Tongue (tissue), 1 donor: ENCODE measurements at regions not wholly inside any gene's neighbourhood (a gene's known extent, or its start where the extent isn't known, plus 50 kb on each side); places are given as distances from the start of the nearest gene placed in this dataset.

ENCODE experiments used
- DNase-seq: peaks from one replicate; pipeline ENCODE4 v3.0.0-alpha.2; 2015

DNA sequence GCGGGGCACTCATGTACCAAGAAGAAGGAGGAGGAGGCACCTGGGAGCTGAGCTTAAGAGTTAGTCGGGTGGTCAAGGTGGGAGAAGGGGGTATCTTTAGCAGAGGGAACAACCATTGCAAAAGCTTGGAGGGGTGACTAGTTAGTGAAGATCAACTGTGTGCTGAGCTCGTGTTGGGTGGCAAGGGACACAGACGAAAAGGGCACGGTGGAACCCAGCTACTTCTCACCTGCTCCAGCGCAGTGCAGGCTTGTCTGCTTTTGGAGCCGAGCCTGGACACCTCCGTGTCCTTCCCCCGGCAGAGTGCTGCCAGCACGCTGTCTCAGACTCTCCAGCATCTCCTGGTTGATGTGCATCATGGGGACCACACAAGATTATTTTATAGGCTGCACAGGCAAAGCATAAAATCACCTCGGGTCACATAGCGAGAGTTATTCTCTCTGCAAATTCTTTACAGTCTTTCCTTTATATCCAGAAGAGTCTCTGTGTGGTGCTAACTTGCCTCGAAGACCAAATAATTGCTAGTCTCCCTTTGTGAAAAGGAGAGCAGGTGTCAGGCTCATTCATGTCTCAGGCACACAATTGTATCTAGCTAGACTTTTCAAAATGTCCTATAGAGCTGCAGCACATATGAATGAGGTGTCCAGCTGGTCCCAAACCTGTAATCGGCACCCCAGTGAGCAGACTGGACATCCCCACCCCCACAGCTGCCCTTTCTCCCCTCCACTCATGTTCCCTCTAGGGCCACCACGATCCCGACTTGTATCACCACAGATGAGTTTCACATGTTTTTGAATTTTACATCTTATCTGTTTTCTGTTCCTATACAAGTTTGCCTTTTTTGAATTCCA, 123.4 kb downstream of the CEBPB start:
- no peak for DNase-seq

DNA sequence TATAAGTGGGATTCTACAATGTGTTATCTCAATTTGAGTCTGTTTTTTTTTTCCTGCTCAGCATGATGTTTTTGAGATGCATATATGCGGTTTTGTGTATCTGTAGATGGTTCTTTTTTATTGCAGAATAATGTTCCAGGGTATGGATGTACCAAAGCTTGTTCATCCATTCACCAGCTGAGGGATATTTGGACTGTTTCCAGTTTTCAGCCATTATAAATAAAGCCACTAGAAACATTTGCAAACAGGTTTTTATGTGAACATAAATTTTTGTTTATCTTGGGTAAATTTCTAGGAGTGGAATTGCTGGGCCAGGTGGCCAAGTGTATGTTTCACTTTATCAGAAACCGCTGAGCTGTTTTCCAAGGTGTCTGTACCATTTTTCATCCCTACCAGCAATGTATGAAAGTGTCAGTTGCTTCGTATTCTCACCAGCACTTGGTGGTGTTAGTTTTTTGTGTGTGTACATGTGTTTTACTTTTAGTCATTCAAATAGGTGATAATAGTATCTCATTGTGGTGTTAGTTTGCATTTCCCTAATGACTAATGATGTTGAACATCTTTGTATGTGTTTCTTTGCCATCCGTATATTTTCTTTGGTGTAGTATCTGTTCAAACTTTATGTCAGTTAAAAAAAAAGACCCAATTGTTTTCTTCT, 124.2 kb downstream of the CEBPB start:
- DNase-seq, result no peak

DNA sequence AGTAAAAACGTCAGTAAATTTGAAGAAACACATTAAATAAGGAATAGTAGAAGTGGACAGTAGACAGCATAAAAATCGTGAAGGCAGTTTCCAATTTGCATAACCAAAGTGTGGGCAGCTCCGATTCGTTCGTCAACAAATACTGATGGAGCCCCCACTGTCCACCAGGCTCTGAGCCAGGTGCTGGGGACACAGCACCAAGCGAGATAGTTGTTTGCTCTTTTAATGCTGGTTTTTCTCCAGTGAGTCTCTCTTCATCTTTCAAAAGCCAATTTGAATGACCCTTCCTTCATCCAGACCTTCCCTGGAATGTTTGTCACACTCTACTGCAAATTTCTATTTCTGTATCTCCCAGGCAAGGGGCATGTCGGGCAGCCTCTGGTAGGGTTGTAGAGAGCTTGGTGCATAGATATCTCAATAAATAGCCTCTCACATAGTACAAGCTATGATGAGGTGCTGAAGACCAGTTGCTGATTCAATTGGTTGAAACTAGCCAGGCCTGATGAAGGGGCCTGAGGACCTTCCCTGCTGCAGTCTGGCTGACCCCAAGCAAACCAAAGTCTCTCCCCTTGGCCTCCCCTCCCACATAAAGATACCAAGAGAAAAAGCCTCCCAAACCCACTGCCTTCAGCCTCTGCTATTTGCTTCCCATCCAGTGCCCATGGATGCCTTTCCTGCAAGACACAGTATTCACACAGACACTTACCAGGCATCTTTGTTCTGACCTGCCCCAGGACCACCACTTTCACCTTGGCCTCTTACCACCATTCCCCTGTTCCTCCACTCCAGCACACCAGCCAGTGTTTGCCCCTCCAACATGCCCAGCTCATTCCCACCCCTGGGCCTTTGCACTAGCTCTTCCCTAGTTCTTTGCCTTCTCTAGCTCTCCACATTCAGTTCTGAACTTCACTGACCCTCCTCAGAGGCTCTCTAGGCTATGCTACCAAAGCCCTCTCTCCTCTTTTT, 125.2 kb downstream of the CEBPB start:
- DNase-seq, result no peak

DNA sequence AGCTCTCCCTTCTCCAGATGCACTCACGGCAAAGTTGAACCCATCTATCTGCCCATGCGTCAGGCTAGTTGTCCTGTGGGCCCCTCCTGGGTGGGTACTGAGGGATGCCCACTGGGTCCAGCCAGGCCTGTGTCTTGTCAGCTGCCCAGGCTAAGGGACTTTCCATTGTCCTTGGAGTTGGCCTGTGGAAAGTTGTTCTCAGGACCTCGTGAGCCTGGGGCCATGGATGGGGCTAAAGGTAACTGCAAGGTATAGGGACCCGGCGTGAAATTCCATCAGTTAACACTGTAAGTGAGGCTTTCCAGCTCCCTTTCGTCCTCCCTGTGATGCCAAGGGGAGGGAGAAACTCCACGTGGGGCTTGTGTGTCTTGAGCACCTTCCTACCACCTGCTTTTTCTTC, 126.5 kb downstream of the CEBPB start:
- no peak for DNase-seq

DNA sequence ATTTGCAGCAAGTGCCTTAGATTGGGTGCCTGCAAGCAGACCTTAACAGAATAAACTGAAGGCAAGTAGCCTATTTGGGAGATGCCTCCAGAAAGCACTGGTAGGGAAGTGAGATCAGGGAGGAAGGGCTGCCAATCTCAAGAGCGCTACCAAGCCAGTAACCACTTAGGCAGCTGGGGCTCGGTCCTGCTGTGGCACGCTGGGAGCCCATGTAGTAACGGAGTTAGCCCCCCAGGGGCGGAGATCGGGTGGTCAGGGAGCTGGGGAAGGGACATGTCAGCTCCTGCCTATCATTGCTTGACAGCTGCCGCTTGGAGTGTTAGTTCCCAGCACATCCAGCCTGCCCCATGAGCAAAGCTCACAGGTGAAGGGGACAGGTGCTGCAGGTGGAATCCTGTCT, 127.0 kb downstream of the CEBPB start:
- no peak for DNase-seq

DNA sequence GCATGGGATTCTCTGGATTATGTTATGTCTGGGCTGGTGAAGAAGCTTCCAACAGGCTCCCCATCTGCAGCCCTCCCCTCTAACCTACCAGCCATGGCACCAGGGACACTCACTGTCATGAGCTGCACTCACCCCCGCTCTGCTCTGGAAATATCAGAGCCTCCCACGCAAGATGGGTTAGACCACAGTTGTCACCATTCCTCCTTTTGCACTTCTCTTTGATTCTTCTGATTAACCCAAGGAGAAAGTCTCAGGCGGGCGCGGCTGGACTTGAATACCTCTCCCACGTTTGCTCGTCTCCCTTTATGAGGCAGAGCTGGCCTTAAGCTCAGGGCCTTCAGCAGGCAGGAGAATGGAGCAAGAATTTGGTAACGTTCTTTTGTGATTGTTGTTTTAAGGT, 128.1 kb downstream of the CEBPB start:
- DNase-seq, result no peak

DNA sequence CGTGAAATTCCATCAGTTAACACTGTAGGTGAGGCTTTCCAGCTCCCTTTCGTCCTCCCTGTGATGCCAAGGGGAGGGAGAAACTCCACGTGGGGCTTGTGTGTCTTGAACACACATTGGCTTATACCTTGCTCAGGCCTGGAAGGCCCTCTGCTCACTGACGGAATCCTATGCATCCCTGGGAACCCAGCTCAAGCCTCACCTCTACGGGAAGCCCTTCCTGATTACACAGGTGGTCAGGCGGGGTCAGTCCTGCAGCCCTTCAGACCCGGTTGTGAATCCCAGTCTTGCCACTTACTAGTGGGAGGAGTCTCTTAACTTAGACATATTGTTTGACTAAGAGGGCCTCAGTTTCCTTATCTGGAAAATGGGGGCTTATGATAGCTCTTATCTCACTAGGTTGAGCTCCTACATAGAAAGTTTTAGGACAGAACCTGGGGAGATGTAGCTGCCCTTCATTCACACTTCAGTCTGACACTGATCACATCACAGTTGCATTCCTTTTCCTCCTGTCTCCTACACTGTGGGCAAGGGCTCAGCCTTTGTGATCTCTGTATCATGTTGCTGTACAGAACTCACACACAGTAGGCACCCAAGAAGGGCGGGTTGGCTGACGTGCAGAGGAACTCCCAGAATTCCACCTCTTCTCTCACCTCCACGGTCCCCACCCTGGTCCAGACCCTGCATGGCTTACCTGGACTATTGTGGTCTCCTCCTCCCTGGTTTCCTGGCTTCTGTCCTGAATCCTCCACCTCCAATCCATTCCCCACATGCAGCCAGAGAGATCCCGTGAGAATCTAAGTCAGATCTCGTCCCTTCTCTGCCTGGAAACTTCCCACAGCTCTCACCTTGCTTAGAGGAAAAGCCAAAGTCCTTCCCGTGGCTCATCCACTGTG, 129.6 kb downstream of the CEBPB start:
- DNase-seq, result no peak

DNA sequence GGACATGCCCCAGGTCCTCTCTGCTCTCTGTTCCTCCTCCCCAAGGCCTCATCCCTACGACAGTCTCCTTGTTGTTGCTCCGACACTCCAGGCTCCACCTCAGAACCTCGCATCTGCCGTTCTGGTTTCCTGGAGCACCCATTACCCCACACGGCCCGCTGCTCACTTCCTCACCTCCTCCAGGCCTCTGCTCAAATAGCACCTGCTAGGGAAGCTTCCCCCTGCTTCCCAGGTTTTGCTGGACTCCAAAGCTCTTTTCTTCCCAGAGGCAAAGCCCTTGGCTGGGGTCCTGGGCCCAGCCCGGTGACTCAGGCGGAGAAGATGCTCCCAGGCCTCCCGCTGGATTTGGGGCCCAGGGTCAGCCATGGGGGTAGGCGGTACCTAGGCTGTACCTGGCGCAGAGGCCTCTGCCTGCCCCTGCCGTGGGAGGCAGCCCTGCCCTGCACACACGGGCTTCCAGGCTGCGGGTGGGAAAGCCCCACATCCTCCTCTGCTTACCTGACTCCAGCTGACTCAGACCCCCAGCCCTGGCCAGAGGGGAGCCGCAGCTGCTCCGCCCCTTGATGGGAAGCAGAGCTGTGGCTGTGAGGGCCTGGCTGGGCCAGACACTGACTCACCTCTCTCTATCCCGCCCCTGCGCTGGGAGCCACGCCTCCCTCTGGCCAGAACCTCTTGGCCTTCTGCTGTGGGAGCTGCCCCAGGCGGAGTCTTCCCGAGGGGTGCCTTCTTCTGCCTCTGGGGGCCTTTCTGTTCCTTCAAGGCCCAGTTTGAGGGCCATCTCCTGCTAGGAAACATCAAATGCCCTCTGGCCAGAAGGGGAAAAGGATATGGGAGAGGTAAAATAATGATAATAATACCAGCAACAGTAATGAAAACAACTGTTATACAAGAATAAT, 130.5 kb downstream of the CEBPB start:
- DNase-seq, result peak; percentile 81

DNA sequence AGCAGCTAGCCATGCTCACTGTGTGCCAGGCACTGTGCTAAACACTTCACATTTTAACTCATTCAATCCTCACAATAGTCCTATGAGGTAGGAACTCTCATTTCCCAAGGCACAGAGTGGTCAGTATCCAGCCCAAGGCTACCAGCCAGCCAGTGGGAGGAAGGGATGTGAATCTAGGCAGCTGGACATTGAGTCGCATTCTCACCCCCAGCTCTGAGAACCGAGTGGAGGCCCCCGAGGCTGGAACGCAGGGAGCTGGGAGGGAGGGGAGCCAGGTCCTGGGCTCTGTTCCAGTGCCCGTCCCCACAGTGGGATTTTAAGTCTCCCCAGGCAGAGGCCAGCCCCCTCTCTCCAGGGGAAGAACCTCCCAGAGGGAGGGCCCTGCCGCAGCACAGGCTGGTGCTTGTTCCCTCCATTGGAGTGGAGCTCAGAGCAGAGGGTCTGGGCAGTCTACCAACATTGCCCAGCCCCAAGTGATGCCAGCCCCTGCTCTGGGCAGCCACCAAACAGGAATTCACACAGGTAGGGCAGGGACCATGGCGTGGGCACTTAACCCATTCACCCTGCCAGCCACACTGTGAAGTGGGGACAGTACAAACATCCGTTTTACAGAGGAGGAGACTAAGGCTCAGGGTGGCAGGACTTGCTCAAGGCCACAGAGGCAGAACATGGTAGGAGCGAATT, 131.3 kb downstream of the CEBPB start:
- no peak for DNase-seq

DNA sequence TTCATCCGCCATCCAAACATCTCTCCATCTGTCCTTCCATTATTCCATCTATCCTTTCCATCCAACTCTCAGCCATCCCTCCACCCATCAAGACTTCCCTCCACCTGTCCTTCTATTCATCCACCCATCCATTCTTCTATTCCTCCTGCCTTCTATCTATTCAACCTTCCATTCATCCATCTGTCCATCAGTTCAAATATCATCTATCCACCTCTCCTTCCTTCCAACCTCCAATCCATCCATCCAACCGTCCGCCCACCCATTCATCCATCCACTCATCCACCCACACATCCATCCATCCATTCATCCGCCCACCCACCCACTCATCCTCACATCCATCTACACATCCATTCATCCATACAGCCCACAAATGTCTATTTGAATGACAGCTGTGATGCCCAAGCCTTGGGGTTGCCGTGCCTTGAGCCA, 132.1 kb downstream of the CEBPB start:
- DNase-seq, result no peak

DNA sequence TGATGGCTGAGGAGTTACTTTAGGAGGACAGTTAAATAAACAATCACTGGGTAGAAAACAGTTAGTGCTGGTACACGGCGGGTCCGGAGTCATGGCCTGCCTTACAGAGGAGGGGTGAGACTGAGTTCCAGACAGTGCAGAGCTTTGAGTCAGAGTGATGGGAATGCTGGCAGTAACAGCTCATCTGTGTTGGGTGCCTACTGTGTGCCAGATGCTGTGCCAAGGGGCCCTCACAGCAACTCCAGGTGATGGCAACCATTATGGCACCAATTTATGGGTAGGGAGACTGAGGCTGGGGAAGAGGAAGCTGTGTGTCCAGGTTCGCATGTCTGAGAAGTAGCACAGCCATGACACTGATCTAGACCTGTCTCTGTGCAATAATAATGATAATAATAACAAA, 132.6 kb downstream of the CEBPB start:
- no peak for DNase-seq

DNA sequence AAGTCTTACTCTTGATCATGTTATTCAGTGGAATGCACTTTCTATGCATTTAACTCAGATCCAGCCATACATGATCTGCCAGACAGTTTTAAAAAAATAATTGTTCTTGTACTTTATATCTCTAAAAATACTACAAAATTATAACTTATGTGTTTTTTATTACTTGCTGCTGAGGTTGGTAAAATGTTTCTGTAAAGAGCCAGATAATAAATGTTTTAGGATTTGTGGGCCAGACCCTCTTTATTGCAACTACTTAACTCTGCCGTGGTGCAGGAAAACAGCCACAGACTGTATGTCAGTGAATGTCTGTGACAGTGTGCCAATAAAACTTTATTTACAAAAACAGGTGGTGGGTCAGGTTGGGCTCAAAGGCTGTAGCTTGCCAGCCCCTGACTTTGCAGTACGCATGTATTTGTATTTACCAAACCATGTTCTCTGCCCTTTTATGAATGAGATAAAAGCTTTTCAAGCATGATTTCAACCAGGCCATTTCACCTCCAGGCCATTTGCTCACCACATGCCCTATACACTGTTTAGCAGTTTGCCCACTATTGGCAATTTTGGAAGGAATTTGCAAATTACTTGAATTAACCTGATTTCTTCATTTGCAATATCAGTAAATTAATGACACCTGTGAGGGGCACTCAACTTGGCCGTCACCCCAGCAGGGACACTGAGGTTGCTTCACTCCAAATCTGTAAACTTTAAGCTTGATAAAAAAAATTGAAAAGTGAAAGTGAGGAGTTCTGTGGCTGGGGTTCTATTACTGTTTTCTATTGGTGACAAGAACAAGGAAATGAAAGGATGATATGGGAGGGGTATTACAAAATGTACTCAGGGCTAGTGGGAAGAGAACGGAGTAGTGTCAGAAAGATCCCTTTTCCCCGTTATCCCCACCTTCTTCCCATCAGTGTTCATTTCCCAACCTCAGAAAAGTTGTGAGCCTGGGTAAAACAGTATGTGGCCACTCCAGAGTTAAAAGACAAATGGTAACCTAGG, 133.4 kb downstream of the CEBPB start:
- DNase-seq, result no peak

DNA sequence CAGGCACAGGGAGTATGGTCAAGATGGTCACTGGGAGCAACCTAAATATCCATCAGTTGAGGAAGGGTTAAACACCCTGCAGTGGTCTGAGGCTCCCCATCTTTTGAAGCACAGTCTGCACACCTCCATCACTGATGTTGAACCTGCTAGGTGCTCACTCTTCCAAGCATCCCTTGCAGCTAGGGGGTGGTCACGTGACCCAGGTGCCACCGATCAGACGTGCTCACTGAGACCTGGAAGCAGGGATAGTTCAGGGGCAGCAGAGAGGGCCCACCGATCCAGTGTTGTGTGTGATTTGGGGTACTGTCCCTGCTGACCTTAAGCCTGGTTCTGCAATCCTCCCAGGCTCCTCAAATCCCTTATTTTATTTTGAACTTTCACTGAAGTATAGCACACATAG, 134.6 kb downstream of the CEBPB start:
- DNase-seq, result no peak

DNA sequence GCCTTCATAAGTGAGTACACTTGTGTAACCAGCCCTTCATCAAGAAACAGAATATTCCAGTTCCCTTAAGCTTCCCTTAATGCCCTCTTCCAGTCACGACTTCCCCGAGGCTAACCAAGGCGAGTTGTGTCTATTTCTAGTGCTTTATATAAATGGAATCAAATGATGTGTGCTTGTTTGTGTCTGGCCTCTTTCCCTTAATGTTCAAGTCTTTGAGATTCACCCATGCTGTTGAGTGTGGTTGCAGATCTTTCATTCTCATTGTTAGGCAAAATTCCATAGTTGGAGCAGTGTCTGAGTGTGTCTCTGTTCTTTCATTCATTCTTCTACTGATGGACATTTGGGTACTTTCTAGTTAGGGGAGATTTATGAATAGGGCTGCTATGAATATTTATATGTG, 135.0 kb downstream of the CEBPB start:
- no peak for DNase-seq

DNA sequence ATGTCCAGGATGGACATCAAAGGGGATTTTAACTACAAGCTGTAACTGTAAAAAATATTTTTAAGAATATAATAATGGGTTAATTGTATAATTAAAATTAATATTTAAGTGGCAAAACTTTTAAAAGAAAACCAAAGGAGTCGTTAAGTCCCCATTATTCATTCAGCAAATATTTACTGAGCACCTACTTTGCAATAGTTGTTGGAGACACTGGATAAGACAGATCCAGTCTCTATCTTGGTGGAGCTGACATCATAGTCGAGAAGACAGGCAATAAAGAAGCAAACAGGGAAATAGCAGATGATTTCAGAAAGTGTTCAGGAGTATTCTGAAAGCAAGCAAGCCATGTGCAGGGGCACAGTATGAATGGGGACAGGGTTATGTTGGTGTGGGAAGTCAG, 137.0 kb downstream of the CEBPB start:
- no peak for DNase-seq

DNA sequence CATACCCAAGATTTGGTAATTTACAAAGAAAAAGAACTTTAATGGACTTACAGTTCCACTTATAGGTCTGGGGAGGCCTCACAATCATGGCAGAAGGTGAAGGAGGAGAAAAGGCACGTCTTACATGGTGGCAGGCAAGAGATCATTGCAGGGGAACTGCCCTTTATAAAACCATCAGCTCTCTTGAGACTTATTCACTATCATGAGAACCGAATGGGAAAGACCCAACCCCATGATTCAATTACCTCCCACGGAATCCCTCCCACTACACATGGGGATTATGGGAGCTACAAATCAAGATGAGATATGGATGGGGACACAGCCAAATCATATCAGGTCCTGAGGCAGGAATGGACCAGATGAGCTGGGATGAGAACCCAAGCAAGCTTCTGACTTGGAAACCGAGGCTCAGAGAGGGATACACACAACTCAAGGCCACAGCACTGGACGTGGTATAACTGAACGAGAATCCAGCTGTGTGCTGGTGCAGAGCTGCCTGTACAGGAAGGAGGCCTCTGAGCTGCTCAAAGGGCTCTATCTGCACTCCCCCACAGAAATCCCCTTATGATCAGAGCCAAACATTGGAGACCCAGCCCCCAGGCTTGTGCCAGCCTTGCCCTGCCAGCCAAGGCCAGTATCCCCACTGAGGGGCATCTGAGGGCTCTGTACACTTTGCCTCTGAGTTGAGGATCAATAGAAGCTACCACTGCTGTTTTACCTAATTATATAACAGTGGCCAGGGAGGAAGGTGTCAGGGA, 137.8 kb downstream of the CEBPB start:
- DNase-seq, result no peak

DNA sequence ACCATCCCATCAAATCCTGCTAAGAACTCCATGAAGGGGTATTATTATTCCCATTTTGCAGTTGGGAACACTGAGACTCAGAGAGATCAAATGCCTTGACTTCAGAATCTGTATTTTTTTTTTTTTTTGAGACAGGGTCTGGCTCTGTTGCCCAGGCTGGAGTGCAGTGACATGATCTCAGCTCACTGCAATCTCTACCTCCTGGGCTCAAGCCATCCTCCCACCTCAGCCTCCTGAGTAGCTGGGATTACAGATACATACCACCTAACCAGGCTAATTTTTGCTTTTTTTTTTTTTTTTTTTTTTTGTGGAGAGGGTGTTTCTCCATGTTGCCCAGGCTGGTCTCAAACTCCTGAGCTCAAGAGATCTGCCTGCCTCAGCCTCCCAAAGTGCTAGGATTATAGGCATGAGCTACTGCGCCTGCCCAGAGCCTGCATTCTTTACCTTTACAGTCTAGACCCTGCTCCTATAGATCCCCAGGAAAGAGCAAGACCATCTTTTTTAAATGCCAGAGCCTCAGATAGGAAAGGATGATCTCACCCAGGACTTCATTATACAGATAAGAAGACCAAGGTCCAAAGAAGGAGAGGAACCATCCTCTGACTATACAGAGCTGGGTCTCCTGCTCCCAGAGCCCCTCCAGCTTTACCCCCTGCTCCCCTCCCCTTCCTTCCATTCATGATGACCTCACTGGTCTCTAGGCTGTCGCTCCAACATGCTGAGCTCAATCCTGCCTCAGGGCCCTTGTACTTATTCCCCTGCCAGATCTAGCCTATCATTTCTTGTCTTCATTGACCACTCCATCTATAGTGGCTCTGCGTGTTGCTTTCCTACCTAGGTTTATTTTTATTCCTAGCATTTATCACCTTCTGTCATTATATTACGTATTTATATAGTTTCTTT, 138.6 kb downstream of the CEBPB start:
- DNase-seq, result no peak
